Astrocyte of the spinal cord (primary cell): ENCODE measurements at regions not wholly inside any gene's neighbourhood (a gene's known extent, or its start where the extent isn't known, plus 50 kb on each side); places are given as distances from the start of the nearest gene placed in this dataset.
A peak's percentile ranks its signal among the peaks of the same experiment; 100 is the strongest.

ENCODE experiments used
- DNase-seq: peaks from one replicate; pipeline ENCODE4 v3.0.0; 2011; ENCODE audit warnings: low read depth, low spot score
- H3K4me3 ChIP-seq: 2 replicates; pipeline ENCODE4 v1.5.1; 2011; ENCODE audit warnings: low read depth, mild to moderate bottlenecking, low read length, moderate library complexity
- in situ Hi-C: cut with HindIII; loops from 2 replicates; pipeline ENCODE4 v1.10.0; 2017; ENCODE audit warnings: low sequenced_read_pairs
- TF ChIP-seq, protein P1 (sequence below): IDR thresholded peaks from 2 replicates; pipeline ENCODE4 v1.5.1; 2012; ENCODE audit warnings: low read depth, mild to moderate bottlenecking, low read length, inconsistent platforms

DNA sequence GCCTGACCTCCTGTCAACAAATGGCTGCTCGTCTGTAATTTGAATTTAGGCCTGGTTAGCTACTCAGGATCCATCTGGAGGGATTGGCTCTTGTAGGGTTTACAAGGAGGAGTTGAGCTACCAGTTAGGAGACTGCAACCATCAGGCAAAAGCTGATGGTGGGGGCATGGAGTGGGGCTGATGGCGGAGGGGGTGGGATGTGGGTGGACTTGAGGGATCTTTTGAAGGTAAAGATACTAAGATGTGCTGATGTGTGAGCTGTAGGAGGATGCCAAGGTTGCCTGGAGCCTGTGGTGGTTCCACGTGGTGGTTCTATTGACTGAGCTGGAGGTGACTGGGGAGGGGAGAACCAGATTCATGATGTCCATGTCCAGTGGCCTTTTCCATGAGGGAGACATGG lies 240.7 kb downstream of the LPIN1 start:
- H3K4me3 ChIP-seq = no peak overlapping the region
- in situ Hi-C loops = no loop called here
- TF ChIP-seq, protein P1, sequence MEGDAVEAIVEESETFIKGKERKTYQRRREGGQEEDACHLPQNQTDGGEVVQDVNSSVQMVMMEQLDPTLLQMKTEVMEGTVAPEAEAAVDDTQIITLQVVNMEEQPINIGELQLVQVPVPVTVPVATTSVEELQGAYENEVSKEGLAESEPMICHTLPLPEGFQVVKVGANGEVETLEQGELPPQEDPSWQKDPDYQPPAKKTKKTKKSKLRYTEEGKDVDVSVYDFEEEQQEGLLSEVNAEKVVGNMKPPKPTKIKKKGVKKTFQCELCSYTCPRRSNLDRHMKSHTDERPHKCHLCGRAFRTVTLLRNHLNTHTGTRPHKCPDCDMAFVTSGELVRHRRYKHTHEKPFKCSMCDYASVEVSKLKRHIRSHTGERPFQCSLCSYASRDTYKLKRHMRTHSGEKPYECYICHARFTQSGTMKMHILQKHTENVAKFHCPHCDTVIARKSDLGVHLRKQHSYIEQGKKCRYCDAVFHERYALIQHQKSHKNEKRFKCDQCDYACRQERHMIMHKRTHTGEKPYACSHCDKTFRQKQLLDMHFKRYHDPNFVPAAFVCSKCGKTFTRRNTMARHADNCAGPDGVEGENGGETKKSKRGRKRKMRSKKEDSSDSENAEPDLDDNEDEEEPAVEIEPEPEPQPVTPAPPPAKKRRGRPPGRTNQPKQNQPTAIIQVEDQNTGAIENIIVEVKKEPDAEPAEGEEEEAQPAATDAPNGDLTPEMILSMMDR = no peak
- DNase-seq = no peak

DNA sequence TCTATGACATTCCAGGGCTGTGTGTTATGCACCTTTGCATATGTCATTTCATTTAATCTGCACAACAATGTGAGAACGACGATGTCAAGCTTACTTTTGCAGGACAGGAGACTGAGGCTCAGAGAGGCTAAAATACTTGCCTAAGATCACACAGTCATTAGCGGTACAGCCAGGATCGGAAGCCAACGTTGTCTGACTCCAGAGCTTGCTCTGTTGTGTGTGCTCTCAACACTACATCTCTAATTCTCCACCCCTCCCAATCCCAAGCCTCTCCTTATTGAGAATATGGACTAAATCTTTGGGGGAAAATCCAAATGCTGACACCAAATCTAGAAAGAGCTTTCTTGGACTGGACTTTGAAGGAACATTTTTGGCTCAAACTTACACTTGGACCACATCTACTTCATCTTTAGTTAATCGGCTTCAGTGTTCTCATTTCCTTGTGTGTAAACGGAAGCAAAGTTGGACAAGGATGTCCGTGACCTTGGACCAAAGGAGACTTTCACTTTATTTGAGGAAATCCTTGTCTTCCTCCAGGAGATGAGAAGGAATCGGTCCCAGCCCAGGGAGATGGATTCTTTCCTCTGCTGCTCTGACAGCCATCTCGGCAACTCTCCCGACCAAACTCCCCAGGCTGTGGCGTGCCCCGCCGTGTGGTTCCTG lies 242.4 kb downstream of the LPIN1 start:
- no peak for DNase-seq
- TF ChIP-seq, protein P1 = no peak
- no peak overlapping the region for H3K4me3 ChIP-seq
- in situ Hi-C loops = no loop called here

DNA sequence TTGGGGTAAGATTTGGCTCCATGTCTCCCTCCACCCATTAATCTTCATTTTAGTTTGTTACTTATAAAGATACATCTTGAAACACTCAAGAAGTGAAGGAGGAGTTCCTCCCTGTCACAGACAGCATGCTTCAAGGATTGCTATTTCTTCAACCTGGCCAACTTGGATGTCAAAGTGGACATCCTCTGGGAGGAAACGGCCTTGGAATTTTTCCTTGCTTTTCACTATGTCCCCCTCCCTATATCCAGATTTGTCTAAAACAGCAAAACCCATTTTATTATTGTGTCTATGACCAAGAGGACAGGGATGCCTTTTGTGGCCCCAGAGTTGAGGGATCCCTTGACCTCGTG lies 242.9 kb downstream of the LPIN1 start:
- H3K4me3 ChIP-seq = no peak overlapping the region
- TF ChIP-seq, protein P1 = no peak
- in situ Hi-C loops = no loop called here
- DNase-seq = no peak

DNA sequence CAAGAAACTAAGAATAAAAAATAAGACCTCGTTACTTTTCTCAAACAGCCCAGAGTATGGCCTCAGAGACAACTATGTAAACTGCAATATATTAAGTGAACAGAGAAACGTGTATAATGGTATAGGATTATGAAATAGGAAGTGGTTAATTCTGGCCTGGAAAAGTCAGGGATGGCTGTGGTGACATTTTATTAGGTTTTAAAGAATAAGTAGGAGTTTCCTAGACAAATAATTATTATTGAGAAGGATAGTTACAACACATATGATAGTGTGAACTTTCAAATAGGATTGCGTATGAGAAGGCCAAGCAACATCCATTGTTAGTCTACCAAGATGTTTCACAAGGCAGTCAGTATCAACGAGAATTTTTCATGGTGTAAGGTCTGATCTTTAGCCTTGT lies 244.1 kb downstream of the LPIN1 start:
- TF ChIP-seq, protein P1 = no peak
- in situ Hi-C loops = no loop called here
- DNase-seq = no peak
- no peak overlapping the region for H3K4me3 ChIP-seq

DNA sequence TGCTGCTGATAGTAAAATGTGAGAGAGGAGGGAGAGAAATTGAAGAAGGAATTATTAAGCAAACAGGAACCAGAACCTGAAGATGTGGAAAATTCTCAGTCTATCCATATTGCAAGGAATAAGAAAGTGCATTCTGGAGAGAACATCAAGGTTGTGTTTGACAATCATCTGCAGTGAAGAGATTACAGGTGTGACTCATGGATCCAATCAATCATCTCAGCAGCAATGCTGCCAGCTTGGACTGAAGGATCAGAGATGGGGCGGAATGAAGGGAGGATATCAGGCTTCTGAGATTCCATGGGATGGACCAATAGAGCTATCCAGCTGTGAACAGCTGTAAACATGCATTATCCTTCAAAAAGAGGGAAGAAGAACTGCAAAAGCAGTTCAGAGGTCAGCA lies 247.3 kb downstream of the LPIN1 start:
- in situ Hi-C loops = no loop called here
- TF ChIP-seq, protein P1 = no peak
- no peak overlapping the region for H3K4me3 ChIP-seq
- DNase-seq = no peak

DNA sequence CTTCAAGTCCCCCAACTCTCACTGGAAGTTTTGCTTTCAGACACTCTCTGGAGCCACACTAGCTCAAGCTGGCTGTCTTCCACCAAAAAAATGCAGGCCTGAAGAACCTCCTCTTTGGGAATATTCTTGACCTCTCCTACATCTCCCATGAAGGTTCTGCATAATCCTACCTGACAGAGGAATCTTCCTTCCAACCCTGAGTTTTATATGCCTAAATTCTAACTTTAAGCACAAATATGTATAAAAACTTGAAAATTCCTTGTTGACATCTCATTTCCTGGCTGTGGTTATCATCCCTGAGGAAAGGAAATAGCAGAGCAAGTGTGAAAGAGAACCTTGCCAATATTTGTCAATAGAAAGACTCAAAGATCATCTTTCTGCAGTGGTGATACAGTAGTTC lies 249.0 kb downstream of the LPIN1 start:
- TF ChIP-seq, protein P1 = no peak
- no peak overlapping the region for H3K4me3 ChIP-seq
- in situ Hi-C loops = no loop called here
- DNase-seq = peak; percentile 68

DNA sequence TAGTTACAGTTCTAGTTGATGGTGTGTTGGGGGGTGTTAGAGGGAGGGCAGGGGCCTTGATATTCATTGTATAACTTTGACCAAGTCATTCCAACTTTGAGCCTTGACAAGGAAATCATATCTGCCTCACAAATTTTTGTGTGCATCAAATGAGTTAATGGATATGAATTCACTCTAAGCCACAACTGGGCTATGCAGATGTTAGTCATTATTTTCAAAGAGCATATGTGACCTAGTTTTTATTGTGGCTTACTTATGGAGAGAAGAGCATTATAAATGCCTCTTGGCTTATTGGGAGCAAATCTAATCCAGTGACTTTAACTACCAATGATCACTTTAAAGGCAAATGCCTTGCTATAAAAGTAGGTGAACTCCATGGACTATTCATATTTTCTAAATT lies 250.2 kb downstream of the LPIN1 start:
- in situ Hi-C loops = no loop called here

More for the DNA sequence above, 250.2 kb downstream of the LPIN1 start:
- no peak overlapping the region for H3K4me3 ChIP-seq
- DNase-seq = peak; percentile 65
- TF ChIP-seq, protein P1 = no peak
